ENCODE measurements at regions not wholly inside any gene's neighbourhood (a gene's known extent, or its start where the extent isn't known, plus 50 kb on each side); places are given as distances from the start of the nearest gene placed in this dataset.

DNA sequence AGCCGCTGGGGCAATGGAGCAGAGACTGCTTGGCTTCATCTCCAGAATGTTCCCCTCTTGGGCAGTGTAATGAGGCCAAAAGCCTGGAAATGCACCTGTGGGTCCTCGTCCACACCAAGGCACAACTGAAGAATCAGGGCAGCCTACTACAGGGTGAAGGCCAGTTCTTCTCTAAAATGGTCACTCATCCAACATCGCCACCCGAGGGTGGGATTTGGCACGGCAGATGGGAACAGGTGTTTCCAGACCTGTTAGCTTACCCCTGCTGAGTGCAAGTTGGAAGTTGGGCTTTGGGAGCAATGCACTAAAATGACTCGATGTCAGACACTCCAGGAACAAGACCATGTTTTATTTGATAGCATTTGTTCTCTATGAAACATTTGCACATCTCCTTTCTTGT, 543.7 kb downstream of the NPHP4 start:
- intact Hi-C loops (cut with DNase I): no loop called here
- no peak for TF ChIP-seq POLR2A (IDR thresholded peaks at IDR 0.05)
- no peak for TF ChIP-seq POLR2AphosphoS5 (IDR thresholded peaks at IDR 0.05)
- TF ChIP-seq, protein P1, sequence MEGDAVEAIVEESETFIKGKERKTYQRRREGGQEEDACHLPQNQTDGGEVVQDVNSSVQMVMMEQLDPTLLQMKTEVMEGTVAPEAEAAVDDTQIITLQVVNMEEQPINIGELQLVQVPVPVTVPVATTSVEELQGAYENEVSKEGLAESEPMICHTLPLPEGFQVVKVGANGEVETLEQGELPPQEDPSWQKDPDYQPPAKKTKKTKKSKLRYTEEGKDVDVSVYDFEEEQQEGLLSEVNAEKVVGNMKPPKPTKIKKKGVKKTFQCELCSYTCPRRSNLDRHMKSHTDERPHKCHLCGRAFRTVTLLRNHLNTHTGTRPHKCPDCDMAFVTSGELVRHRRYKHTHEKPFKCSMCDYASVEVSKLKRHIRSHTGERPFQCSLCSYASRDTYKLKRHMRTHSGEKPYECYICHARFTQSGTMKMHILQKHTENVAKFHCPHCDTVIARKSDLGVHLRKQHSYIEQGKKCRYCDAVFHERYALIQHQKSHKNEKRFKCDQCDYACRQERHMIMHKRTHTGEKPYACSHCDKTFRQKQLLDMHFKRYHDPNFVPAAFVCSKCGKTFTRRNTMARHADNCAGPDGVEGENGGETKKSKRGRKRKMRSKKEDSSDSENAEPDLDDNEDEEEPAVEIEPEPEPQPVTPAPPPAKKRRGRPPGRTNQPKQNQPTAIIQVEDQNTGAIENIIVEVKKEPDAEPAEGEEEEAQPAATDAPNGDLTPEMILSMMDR (IDR thresholded peaks at IDR 0.05): no peak
- TF ChIP-seq EP300 (IDR thresholded peaks at IDR 0.05): no peak
- Histone ChIP-seq H3K4me1 (no peaks in the 10 kb centered on the region), H3K36me3 (no peaks in the 10 kb centered on the region), H3K9me3 (no peaks in the 10 kb centered on the region), H3K27ac (no peak overlapping the region), H3K4me3 (no peak overlapping the region), H3K27me3 (peaks cover 0 to 52% (median 17%) of the 10 kb centered on the region in 3 donors)
- 44 to 70% methylated on average over 6 of the region's 6 CpGs for WGBS, 2 donors
- DNase-seq: no peak

DNA sequence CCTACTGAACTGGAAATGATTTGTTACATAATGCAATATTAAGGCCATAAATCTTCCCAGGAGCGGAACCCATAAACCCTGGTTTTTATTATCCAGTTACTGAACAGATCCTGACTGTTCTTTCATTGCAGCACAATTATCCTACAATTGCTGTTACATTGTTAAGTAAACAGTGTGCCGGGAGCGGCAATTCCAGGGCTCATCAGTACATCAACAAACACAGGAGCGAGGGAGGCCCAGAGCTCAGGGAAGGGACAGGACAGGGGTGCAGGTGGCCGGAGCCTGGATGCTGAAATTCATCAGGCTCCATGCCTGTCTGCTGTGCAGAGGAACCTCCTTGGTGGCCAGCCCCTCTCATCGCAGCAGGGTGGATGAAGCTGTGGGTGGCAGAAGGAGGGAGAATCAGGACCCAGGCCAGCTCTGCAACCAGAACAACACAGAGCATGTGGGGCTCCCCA, 544.7 kb downstream of the NPHP4 start:
- Histone ChIP-seq H3K27me3 (peaks cover 0 to 45% (median 17%) of the 10 kb centered on the region in 3 donors), H3K36me3 (no peaks in the 10 kb centered on the region)
- no peak for DNase-seq

DNA sequence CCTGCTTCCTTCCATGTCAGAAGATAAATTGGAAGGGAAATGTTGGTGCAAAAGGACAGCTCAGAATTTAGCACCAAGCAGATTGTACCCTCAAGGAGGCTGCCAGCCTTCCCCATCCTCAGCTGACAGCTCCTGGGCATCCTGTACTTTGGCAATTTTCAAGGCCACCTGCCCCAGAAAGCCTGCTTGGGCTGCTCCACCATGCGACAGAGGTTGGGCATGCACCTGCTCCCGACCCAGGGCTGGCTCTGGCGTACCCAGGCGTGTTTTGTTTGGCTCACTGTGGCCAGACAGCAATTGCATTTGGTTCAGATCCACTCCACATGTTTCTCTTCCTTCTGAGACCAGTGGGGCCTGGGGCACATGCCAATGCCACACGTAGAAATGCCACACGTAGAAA, 547.8 kb downstream of the NPHP4 start:
- DNase-seq: no peak
- no peaks in the 10 kb centered on the region for H3K36me3 ChIP-seq
- no peaks in the 10 kb centered on the region for H3K9me3 ChIP-seq
- no peak for TF ChIP-seq POLR2A (IDR thresholded peaks at IDR 0.05)
- no peak for TF ChIP-seq EP300 (IDR thresholded peaks at IDR 0.05)
- TF ChIP-seq POLR2AphosphoS5 (IDR thresholded peaks at IDR 0.05): no peak
- TF ChIP-seq, protein P1 (IDR thresholded peaks at IDR 0.05): no peak
- 24 to 64% methylated on average over 6 of the region's 6 CpGs for WGBS, 2 donors
- H3K27me3 ChIP-seq: peaks cover 0 to 35% (median 5%) of the 10 kb centered on the region in 3 donors
- no peak overlapping the region for H3K27ac ChIP-seq
- H3K4me3 ChIP-seq: no peak overlapping the region
- intact Hi-C loops (cut with DNase I): no loop called here
- H3K4me1 ChIP-seq: no peaks in the 10 kb centered on the region

More for the DNA sequence above, 544.7 kb downstream of the NPHP4 start:
- Histone ChIP-seq H3K4me1 (no peaks in the 10 kb centered on the region), H3K9me3 (no peaks in the 10 kb centered on the region), H3K4me3 (no peak overlapping the region), H3K27ac (no peak overlapping the region)
- intact Hi-C loops (cut with DNase I): no loop called here
- 9 to 44% methylated on average over 6 of the region's 6 CpGs for WGBS, 2 donors
- TF ChIP-seq POLR2A (IDR thresholded peaks at IDR 0.05): no peak
- TF ChIP-seq EP300 (IDR thresholded peaks at IDR 0.05): no peak
- TF ChIP-seq, protein P1 (IDR thresholded peaks at IDR 0.05): no peak
- TF ChIP-seq POLR2AphosphoS5 (IDR thresholded peaks at IDR 0.05): no peak

DNA sequence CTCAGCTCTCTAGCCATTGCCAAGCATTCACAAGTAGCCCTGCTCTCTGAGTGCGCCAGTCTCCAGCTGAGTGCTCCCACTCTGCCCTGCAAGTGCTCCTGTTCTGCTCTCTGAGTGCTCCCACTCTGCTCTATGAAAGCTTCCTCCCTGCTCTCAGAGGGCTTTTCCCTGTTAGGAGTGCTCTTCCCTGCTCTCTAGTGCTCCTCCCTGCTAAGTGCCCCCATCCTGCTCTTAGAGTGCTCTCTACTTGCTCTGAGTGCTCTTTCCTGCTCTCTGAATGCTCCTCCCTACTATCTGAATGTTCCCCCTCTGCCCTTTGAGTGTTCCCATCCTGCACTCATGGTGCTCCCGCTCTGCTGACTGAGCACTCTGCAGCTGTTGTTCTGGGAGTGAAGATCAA, 555.4 kb downstream of the NPHP4 start:
- Histone ChIP-seq H3K27me3 (peaks cover 0 to 43% (median 9%) of the 10 kb centered on the region in 3 donors), H3K36me3 (no peaks in the 10 kb centered on the region), H3K9me3 (no peaks in the 10 kb centered on the region), H3K4me1 (no peaks in the 10 kb centered on the region), H3K4me3 (no peak overlapping the region), H3K27ac (no peak overlapping the region)
- no peak for DNase-seq
- intact Hi-C loops (cut with DNase I): no loop called here
- TF ChIP-seq EP300 (IDR thresholded peaks at IDR 0.05): no peak
- 90 to 93% methylated on average over 2 of the region's 2 CpGs for WGBS, 2 donors

DNA sequence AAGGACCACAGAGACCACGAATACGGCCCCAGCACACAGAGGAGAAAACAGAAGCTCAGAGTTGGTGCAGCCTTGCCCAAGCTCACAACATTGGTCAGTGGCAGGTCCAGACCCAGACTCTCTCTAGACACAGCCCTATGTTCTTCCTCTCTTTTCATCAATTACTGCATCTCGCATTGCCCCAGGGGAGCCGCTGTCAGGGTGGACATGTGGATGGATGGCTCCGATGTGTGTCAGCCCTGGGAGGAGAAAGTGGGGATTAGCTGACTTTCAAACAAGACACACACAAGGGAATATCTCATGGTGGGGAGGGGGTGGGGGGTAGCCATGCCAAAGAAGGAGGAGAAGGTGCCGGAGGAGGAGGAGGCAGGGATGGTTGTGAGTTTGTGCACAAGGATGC, 556.8 kb downstream of the NPHP4 start:
- intact Hi-C loops (cut with DNase I): no loop called here
- Histone ChIP-seq H3K4me3 (no peak overlapping the region), H3K9me3 (no peaks in the 10 kb centered on the region), H3K36me3 (no peaks in the 10 kb centered on the region), H3K4me1 (no peaks in the 10 kb centered on the region), H3K27me3 (peaks cover 0 to 48% (median 9%) of the 10 kb centered on the region in 3 donors), H3K27ac (no peak overlapping the region)
- no peak for DNase-seq
- no peak for TF ChIP-seq EP300 (IDR thresholded peaks at IDR 0.05)
- no peak for TF ChIP-seq POLR2AphosphoS5 (IDR thresholded peaks at IDR 0.05)
- TF ChIP-seq, protein P1 (IDR thresholded peaks at IDR 0.05): no peak
- TF ChIP-seq POLR2A (IDR thresholded peaks at IDR 0.05): no peak
- 89 to 97% methylated on average over 6 of the region's 6 CpGs for WGBS, 2 donors
